HG03558 (cell line): ENCODE measurements at regions not wholly inside any gene's neighbourhood (a gene's known extent, or its start where the extent isn't known, plus 50 kb on each side); places are given as distances from the start of the nearest gene placed in this dataset.

ENCODE experiments used
- ATAC-seq: cut with Tn5 transposase; IDR thresholded peaks from one replicate; pipeline ENCODE4 v1.9.1; 2021; ENCODE audit warnings: moderate number of reproducible peaks; ENCODE audit not compliant: unreplicated experiment; ENCODE audit errors: extremely low read depth

DNA sequence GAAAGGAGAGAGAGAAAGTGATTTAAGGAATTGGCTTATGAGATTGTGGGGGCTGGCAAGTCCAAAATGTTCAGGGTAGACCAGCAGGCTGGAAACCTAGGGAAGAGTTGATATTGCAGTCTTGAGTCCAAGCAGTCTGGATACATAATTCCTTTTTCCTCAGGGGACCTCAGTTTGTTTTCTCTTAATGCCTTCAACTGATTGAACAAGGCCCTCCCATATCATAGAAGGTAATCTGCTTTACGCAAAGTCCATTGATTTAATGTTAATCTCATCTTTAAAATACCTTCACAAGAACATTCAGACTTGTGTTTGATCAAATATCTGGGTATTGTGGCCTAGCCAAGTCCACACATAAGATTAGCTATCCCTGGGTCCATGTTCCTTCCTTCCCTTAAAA lies 494.7 kb downstream of the INSC start:
- no peak for ATAC-seq

DNA sequence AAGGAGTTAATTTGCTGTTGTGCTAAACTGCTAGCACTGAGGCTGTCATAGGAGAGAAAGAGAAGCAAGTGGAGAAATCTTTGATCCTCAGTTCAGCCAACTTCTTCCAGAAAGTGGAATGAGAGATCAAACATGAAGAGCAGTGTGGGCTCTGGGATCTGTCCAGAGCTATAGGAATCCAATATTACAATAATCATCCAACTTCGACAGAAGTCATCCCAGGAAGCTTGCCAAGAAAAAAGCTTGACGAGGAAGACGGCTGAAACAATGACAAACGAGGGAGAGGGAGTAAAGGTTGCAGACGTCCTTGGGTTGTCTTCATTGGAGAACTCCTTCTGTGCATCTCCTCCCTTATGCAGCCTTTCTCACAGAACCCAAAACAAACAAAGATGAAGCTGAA lies 496.2 kb downstream of the INSC start:
- no peak for ATAC-seq

DNA sequence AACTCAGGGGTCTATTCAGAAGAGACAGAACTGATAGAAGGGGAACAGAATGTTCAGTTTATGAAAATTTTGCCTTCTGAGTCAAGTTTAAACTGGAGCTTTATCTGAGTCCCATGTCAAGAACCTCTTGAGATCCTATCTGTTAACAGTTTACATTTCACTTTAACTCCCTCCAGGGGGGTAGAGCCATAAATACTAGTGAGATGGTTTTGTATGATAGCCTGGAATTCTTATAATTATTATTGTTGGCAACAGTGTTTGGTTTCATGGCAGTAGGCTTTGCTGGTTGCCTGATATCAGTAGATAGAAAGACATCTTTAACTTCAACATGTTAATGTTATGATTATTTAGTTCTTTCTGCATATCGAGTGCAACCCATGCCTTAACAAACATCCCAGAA lies 498.5 kb downstream of the INSC start:
- no peak for ATAC-seq

DNA sequence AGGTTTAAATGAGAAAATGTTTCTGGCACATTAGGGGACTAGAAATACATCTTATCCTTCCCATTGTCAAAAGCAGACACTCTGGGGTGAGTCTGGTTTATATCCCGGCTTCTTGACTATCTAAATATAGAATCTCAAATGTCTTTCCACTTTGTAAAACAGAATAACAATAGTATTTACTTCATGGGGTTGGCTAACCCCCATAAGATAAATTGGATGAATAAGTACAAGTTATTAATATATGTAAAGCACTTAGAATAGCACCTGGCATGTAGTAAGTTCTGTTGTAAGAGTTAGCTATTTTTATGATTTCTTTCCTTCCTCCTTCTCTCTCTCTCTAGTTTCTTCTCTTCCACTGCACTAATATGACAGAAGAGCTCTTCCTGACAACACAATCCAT lies 499.1 kb downstream of the INSC start:
- ATAC-seq, result no peak

DNA sequence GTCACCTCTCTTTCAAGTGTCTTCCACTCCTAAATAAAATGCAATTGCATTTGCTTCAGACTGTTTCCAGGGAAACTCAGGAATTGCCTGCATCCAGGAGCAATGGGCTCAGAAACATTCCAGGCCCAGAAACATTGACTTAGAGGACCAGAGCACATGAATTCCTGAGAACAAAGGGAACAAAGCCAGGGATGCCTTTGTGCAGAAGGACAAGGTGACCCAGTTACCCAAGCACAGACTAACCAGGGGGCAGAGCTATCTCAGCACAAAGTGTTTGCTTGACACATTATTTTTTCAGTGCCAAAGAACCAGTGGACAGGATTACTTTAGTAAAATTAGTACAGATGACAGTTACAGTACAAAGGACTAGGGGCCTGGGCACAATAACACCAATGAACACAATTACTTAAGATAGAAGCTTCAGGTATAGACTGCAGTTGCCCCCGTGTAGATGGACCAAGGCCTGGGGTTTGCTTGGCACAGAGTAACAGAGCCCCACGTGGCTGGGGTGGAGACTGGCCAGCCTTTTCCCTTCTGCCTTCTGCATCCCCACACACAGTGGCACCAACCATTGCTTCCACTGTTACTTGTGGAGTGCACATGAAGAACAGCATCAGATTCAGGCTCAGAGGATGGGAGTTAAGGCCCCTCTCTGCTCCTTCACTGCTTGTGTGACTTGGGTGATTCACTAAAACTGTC lies 500.8 kb downstream of the INSC start:
- ATAC-seq, result no peak

DNA sequence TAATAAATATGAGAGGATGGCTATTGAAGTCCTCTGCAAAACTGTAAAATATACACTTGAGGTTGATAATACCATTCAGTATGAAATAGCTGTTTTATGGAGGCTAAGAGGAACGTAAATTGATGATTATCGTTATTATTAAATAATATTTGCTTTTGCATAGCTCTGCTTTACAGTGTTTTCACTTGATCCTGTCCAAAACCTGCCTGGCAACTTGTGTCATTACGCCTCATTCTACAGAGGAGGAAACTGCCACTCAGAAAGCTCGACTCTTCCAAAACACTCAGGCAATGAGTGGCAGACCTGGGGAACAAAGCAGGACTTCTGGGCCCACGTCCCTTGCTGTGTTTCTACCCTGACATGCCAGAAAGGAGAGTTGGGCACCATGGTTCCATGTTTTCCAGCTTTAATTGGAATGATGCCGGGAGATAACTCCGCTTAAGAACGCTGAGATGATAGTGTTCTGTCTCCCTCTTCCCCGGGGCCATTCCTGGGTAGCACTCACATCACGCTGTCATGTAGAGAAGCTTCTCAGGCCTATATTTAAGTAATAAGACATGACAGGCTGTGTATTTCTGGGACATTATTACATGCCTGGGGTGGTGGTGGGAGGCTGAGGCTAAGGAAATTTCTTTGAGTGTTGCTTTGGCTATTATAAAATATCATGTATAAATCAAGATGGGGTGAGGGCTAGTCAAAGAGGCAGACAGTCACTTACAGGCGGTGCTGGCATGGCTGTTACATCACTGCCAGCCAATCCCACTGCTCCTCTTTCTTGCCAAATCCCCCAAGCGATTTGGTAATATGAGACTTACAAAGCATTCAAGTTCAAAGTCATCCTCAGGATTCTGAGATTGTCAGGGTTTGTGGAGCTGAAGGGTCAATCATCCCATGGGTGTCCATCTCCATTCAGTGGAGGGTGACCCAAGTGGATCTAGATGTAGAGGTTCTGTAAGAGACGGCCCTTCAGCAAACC lies 501.7 kb downstream of the INSC start:
- ATAC-seq, result no peak

DNA sequence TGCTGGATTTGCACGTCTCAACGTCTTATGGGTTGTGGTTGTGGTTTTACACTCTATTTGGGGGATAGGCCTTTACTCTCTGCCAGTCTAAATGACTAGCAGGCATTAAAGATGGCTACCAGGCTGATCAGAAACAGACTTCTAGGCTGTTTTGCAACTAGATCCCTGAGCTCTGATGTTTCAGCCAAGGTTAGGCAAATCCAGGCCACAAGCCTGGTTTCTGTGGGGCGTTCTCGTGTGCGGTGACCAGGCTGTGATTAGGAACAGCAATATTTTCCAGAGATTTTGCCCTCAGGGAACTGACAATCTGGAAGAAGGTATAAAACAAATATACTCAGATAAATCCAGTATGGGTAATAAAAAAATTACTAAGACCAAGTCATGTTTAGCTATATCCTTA lies 502.4 kb downstream of the INSC start:
- no peak for ATAC-seq

DNA sequence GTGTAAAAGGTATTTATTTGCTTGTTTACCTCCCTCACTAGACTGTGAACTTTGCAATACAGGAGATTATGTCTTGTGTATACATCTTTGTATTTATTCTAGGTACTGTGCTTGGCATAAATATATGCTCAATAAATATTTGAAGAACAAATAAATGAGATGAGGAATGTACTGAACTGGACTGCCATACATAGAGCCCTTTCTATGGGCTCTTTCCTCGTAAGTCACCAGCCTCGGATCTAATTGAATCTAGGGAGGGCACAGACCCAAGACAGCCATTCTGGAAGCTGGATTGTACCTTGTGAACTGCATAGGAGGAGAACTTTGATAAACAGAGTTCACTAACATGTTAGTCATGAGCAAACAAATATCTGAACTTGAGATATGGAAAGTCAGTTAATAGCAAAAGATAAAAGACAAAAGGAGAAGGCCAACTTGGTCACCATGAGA lies 503.9 kb downstream of the INSC start:
- no peak for ATAC-seq

DNA sequence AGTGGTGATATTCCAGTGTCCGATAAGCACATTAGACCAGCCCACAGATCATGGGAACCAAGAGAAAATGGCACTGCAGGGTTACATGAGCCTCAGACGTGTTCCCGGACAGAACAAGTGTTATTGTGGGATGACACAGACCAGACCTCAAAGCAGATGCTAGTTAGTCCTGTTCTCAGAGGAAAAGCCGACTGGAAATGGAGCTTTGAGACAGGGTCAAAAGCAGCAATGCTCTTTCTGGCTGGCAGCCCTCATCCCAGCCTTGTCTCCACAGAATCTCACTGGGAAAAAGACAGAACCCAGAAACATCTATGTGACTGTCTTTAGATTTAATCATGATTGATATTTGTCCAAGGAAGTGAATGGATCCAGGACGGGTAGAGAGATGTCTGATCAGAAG lies 506.8 kb downstream of the INSC start:
- no peak for ATAC-seq

DNA sequence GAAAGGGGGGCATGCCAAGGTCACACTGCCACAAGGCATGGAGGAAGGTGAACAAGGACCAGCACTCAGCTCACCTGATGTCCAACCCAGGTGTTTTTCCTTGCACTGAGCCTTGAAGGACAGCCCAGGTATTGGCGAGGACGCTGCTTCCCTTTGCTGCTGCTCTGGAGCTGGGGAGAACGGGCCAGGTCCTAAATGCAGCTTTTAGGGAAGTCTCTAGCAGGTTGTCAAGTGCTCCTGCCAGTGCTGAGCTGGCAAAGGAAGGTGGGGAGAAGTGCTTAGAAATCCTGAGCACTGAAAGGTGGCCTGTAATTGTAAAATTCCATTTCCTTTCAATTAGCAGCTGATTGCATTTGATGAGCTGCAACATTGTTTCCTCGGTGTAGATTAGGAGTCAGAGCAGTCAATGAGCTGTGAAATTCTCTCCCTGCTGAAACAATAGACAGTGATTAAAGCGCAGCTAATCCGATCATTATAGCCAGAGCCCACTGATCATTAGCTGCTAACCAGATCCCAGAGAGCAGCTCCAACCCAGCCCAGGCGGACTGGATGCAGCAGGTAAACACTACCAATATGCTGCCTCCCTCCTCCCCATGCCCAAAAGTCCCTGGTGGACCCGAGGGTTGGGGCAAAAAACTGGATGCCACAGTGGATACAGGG lies 507.6 kb downstream of the INSC start:
- ATAC-seq, result no peak

DNA sequence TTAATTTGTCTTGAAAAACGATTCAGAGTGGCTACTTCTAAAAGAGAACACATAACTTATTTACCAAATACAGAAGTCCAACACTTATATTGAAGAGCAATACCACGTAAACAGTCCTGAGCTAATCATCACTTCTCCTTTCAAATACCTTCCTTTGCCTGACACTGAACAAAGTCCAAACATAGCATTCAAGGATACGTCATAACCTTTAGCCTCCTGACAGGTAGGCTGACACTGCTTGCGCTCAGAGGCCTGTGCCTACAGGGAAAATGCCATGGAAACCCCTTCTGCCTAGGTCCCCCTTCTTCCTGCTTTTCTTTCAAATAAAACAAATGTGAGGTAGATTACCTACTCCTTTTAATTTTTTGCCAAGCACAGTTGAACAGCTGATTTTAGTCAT lies 510.0 kb downstream of the INSC start:
- ATAC-seq, result no peak

DNA sequence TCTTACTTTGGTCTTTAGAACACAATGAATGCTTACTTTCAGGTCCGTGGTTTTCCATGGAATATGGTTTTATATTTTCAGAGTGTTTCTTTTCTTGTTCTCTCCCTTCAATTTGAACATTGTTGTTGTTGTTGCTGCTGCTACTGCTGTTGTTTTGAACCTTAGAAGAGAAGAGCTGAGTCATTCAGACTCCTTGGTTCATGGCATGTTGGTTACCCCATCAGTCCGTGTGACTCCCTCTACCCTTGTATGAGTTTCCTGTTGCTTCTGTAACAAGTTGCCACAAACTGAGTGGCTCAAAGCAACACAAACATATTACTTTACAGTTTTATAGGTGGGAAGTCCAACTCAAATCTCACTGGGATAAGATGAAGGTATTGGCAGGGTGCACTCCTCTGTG lies 511.0 kb downstream of the INSC start:
- no peak for ATAC-seq

DNA sequence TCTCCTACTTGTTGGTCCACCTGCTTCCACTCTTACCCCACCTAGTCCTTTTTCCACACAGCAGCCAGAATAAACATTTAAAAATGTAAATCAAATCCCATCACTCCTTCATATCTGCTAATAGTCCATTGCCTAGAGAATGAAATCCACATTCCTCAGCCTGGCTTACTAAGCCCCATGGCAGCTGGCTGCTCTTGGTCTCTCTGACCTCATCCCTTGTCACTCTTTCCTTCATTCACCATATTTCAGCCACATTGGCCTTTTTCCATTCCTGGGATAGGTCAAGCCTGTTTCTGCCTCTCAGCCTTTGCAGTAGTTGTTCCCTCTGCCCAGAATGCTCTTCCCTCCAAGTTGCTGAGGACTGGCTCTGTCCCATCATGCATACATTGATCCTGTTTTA lies 512.8 kb downstream of the INSC start:
- ATAC-seq, result no peak

DNA sequence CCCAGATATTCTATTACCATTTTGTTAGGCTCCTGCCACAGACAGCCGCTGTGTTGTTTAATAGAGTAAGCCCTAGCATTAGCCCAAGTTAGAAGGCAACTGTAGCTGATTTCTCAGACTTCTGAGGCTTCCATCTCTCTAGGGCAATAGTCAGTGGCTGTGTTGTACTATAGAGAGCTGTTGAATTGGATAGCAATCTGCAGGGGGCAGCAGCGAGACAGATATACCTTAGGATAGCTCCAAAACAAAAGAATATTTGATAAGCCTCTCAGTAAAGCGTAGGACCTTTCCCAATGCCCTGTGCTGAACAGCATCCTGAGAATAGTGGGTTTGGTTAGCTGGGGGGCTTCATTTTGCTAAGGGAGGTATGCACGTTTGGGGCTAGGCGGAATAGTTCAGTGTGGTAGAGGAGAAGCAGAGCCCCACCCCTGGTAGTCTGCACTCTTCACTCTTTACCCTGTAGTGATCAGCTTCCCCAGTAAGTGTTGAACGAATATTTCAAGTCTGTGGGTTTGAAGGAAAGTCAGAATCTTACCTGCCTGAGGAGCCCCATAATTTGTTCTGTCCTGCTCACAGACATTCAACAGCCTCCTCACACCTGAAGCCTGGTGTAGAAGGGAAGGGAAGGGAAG lies 515.1 kb downstream of the INSC start:
- no peak for ATAC-seq

DNA sequence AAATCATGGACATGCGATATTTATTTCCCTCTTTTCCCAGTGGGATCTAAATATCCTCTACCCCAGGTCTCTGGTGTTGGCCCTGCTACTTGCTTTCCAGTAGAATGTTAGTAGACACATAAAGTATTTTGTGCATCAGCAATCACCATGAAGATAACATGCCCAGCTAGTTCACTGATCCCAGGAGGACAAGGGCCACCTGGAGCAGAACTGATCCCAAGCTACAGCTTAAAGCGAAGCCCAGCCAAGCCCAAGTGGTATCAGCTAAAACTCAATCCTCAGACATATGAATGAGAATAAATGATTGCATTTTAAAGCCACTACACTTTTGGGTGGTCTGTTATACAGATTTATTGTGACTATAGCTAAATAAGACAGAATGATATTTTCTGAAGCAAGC lies 516.2 kb downstream of the INSC start:
- ATAC-seq, result no peak

DNA sequence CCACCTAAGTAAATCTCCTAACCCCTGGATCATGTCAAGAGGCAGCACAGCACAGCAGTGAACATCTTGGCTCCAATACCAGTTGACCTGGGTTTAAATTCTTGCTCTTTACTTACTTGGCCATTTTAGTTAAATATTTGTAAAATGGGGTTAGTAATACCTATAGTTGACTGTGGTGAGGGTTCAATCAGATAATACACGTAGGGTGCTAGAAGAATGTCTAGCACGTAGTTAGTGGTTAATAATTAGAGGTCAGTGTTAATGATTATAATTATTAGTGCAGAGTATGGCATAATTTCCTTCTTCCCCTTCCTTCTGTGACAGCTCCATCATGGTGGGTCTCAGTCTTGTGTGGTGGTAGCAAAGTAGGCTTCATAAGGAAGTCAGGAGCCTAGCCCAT lies 520.8 kb downstream of the INSC start:
- ATAC-seq, result no peak

DNA sequence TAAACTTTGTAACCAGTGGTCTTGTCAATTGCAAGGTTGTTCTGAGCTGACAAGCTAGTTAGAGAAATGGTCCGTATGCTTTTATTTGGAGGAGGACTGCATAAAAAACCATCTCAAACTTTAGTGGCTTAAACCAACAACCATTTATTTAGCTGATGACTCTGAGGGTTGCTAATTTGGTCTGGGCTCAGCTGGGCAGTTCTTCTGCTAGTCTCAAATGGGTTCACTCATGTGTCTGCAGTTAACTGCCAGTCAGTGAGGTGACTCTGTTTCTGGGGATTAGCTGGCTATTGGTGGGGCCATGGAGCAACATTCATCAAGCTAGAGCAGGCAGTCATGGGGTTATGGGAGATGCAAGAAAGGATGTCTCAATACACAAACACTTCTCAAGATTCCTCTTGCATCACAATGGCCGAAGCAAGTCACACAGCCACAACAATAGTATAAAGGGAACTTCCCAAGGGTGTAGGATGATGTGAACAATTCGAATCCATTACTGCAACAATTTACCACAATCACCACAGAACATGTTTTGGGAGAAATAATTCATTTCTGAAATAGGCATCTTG lies 521.9 kb downstream of the INSC start:
- ATAC-seq, result no peak

DNA sequence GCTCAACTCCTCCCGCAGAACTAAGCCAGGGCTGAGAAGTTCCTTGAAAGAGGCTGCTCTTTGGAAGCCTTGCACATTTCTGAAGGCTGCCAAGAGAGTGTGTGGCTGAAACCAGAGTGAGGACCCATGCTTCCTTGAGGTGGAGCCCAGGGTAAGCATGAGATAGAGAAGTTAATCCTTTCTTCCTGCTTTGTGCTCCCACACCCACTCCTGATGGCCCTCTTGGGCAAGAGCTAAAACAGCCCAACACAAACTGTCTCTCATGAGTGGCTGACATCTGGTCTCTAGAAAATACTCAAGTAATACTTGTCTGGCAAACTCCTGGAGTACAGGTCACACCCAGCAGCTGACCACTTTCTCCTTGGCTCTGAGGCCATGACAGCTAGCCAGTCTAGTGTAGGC lies 523.7 kb downstream of the INSC start:
- ATAC-seq, result no peak

DNA sequence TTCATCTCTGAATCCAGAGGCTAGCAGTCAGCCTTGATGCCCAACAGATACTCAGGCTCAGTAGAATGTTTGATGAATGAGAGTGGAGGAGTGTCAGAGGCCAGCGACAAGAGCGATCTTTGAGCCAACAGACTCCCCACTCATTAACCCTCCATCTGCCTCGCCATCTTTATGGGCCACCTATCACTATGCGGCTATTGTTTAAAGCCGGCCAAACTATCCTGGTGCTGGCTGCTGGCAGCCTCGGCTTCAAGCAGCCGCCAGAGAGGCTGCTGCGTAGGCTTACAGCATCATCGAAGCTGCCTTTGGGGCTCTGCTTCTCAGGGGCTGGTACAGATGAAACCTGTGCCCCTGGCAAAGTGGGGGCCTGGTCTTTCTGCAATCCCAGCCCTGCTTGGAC lies 525.6 kb downstream of the INSC start:
- no peak for ATAC-seq

DNA sequence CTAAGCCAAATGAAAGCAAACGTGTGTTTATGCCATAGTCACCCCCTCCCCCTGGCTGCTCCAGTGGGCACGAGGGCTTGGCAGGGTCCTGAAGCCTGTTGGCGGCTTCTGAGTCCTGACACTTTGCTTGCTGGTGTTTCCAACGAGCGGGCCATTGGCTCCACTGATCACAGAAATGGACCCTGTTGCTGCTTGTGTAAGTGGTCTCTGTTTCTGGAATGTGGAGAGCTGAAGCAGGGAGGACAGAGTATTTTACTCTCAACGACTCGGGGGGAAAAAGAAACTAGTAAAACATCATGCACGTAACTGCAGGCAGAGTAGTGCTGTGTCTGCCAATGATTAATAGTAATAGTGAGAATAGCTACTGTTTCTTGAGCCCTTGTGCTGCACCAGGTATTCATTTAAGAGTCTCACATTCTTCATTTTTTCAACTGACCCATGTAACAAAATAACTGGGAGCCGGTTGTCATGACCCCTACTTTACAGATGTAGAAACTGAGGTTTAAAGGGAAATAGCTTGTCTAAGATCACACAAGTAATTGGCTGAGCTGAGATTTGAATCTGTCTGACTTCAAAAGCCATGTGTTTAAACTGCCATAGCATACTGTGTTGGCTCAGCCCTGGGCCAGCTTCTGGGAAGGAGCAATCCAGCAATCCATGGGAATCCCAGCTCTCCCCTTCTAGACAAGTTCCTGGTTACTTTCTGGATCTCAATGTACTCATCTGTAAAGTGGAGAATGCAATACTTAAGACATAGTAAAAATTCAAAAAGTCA lies 526.7 kb downstream of the INSC start:
- ATAC-seq, result no peak
